ENCODE measurements at regions not wholly inside any gene's neighbourhood (a gene's known extent, or its start where the extent isn't known, plus 50 kb on each side); places are given as distances from the start of the nearest gene placed in this dataset.

DNA sequence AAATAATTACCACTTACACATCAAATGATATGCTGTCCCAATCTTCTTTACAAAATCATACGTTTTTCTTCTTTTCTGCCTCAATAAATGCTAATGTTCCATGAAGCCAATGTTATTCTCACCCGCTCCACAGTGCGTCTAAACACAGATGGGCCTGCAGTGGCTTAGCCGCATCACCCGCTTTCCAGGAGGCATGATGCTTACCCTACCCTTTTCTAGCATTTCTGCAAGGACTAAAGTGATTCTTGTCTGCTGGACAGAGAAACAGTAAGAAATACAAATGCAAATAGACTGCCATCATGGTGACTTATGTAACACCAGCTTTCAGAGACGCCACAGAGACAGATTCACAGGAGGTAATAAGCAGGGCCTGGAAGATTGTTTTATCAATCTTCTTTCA is 104.4 kb downstream of the RNASET2 start:
- Histone ChIP-seq H3K36me3 (ENCODE audit: control insufficient read depth in 2 of 2, extremely low read depth in 1 of 2, insufficient read depth in 2 of 2, low read length in 2 of 2) (no peaks in the 10 kb centered on the region), H2AFZ (ENCODE audit: low read depth, low read length) (no peak overlapping the region), H3K9ac (replicated peaks; ENCODE audit: extremely low read depth, insufficient read depth, low read length) (no peak overlapping the region), H4K20me1 (replicated peaks; ENCODE audit: control insufficient read depth, extremely low read depth, insufficient read depth, low read length) (no peaks in the 10 kb centered on the region), H3K4me2 (ENCODE audit: insufficient read depth, low read length) (no peak overlapping the region), H3K9me3 (replicated peaks; ENCODE audit: control insufficient read depth, insufficient read depth, low read length) (no peaks in the 10 kb centered on the region), H3K4me3 (replicated peaks in 1 of 3; ENCODE audit: insufficient read depth in 1 of 3, low read depth in 1 of 3, low read length in 3 of 3) (no peak overlapping the region), H3K27ac (ENCODE audit: insufficient read depth, low read depth, low read length) (no peak overlapping the region), H3K79me2 (ENCODE audit: control insufficient read depth, insufficient read depth, low read length) (no peaks in the 10 kb centered on the region), H3K9me1 (replicated peaks; ENCODE audit: control insufficient read depth, extremely low read depth, insufficient read depth, low read length) (no peaks in the 10 kb centered on the region), H3K27me3 (ENCODE audit: control insufficient read depth in 2 of 2, insufficient read depth in 2 of 2, low read length in 2 of 2) (no peaks in the 10 kb centered on the region), H3K4me1 (ENCODE audit: control insufficient read depth, extremely low read depth, insufficient read depth, low read length) (no peaks in the 10 kb centered on the region)
- TF ChIP-seq, protein P1, sequence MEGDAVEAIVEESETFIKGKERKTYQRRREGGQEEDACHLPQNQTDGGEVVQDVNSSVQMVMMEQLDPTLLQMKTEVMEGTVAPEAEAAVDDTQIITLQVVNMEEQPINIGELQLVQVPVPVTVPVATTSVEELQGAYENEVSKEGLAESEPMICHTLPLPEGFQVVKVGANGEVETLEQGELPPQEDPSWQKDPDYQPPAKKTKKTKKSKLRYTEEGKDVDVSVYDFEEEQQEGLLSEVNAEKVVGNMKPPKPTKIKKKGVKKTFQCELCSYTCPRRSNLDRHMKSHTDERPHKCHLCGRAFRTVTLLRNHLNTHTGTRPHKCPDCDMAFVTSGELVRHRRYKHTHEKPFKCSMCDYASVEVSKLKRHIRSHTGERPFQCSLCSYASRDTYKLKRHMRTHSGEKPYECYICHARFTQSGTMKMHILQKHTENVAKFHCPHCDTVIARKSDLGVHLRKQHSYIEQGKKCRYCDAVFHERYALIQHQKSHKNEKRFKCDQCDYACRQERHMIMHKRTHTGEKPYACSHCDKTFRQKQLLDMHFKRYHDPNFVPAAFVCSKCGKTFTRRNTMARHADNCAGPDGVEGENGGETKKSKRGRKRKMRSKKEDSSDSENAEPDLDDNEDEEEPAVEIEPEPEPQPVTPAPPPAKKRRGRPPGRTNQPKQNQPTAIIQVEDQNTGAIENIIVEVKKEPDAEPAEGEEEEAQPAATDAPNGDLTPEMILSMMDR (IDR thresholded peaks at IDR 0.05; ENCODE audit: extremely low read depth in 1 of 2, insufficient read depth in 1 of 2, low read depth in 1 of 2, low read length in 2 of 2), result no peak
- no peak for TF ChIP-seq POLR2AphosphoS5 (IDR thresholded peaks at IDR 0.05; ENCODE audit: insufficient read depth, low read depth, low read length)
- TF ChIP-seq EZH2 (IDR thresholded peaks at IDR 0.05; ENCODE audit: borderline replicate concordance, low read depth, low read length, severe bottlenecking), result no peak
- TF ChIP-seq, protein P2, sequence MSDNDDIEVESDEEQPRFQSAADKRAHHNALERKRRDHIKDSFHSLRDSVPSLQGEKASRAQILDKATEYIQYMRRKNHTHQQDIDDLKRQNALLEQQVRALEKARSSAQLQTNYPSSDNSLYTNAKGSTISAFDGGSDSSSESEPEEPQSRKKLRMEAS (IDR thresholded peaks at IDR 0.05; ENCODE audit: insufficient read depth, insufficient read length), result no peak
- no peak for TF ChIP-seq GATA2 (IDR thresholded peaks at IDR 0.05; ENCODE audit: insufficient read depth, insufficient read length, low read depth, low read length)
- no peak for TF ChIP-seq MYC (IDR thresholded peaks at IDR 0.05; ENCODE audit: low read depth, low read length)
- TF ChIP-seq JUN (IDR thresholded peaks at IDR 0.05; ENCODE audit: borderline replicate concordance, insufficient read depth, insufficient read length, low read depth), result no peak
- TF ChIP-seq POLR2A (IDR thresholded peaks at IDR 0.05; ENCODE audit: low read depth, low read length), result no peak
- TF ChIP-seq FOS (IDR thresholded peaks at IDR 0.05; ENCODE audit: borderline replicate concordance, insufficient read depth, low read length), result no peak
- no TSS peak for BruUV-seq (replicated peaks)
- FAIRE-seq (no peak), DNase-seq (ENCODE audit: low read depth, low spot score) (no peak)
- dilution Hi-C loops (cut with MboI; ENCODE audit: extremely low pct_ligation_motif_present, low sequenced_read_pairs), result no loop called here
- ChIA-PET CTCF (no interaction called here), POLR2A (no interaction called here)
- intact Hi-C loops (cut with micrococcal nuclease), result no loop called here

All from endothelial cell of umbilical vein (primary cell).